ENCODE measurements at regions not wholly inside any gene's neighbourhood (a gene's known extent, or its start where the extent isn't known, plus 50 kb on each side); places are given as distances from the start of the nearest gene placed in this dataset.

DNA sequence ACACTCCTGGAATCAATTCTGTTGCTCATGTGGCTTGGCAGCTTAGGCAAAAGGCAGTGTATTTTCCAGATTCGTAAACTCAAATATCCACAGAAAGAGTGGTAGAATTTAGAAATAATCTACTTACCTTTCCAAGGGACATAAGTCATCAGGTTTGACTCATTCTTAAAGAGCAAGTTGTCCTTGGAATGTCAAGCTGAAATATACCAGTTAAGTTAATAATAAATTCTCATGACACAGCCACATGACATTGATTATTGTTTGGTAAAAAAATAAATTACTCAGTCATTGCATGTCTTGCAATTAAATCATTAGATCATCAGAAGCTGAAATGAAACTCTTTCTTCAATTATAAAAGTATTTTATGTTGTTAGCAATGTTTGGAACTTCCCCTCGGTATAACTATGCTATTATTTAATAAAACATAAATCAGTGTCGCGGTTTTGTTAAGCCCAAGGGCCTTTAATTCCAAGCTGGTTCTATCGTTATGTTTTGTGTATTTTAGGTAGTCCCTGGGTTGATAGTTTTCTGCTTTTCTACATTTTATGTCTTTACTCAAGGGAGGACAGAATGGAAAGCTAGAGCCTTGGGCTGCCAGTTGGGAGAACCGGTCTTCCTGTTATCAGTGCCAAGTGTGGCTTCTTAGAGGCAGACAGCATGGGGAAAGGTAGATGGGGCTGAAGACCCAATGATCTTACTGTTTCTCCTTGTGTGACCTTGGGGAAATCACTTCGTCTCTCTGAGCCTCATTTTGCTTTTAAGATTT lies 79.3 kb upstream of the PRLR start:
- Histone ChIP-seq H3K36me3 (replicated peaks in 1 of 2; ENCODE audit: control insufficient read depth in 1 of 2, insufficient read depth in 2 of 2, low read length in 2 of 2) (no peaks in the 10 kb centered on the region), H3K27me3 (ENCODE audit: control insufficient read depth in 1 of 2, insufficient read depth in 2 of 2, low read length in 2 of 2) (no peaks in the 10 kb centered on the region), H3K79me2 (ENCODE audit: insufficient read depth, low read length) (no peaks in the 10 kb centered on the region), H3K4me2 (ENCODE audit: low read depth, low read length) (no peak overlapping the region), H3K9me3 (ENCODE audit: low read length) (no peaks in the 10 kb centered on the region), H3K4me1 (ENCODE audit: insufficient read depth, low read length) (no peaks in the 10 kb centered on the region), H2AFZ (ENCODE audit: low read length) (no peak overlapping the region), H3K9ac (ENCODE audit: insufficient read depth, low read depth, low read length) (no peak overlapping the region), H3K27ac (ENCODE audit: extremely low read length, insufficient read depth, low read length) (no peak overlapping the region), H4K20me1 (ENCODE audit: insufficient read depth, low read length) (no peaks in the 10 kb centered on the region), H3K4me3 (replicated peaks in 1 of 3; ENCODE audit: insufficient read depth in 1 of 3, low read depth in 2 of 3, low read length in 3 of 3) (no peak overlapping the region)
- intact Hi-C loops (cut with micrococcal nuclease; ENCODE audit: unreplicated experiment): no loop called here
- no peak for FAIRE-seq
- BruUV-seq (replicated peaks): no TSS peak
- no peak for ATAC-seq
- TF ChIP-seq ZNF431 (CRISPR knock-in tag; IDR thresholded peaks at IDR 0.05; ENCODE audit: borderline replicate concordance, low read depth) (no peak), PAWR (CRISPR knock-in tag; IDR thresholded peaks at IDR 0.05; ENCODE audit: borderline replicate concordance) (no peak), ZNF317 (CRISPR knock-in tag; IDR thresholded peaks at IDR 0.05) (no peak), ZNF841 (CRISPR knock-in tag; IDR thresholded peaks at IDR 0.05; ENCODE audit: borderline replicate concordance) (no peak), ISL2 (CRISPR knock-in tag; IDR thresholded peaks at IDR 0.05) (no peak), TBX3 (IDR thresholded peaks at IDR 0.05; ENCODE audit: borderline replicate concordance) (no peak), SP5 (CRISPR knock-in tag; IDR thresholded peaks at IDR 0.05; ENCODE audit: borderline replicate concordance, low read depth) (no peak), ZNF670 (CRISPR knock-in tag; IDR thresholded peaks at IDR 0.05; ENCODE audit: borderline replicate concordance) (no peak), ZNF234 (CRISPR knock-in tag; conservative IDR thresholded peaks at IDR 0.05) (no peak), ZNF354B (CRISPR knock-in tag; IDR thresholded peaks at IDR 0.05) (no peak), FIP1L1 (IDR thresholded peaks at IDR 0.05; ENCODE audit: borderline replicate concordance, insufficient read depth, low read depth, low read length) (no peak), GABPB1 (CRISPR knock-in tag; IDR thresholded peaks at IDR 0.05) (no peak), ZNF549 (CRISPR knock-in tag; IDR thresholded peaks at IDR 0.05) (no peak), ZNF30 (CRISPR knock-in tag; IDR thresholded peaks at IDR 0.05) (no peak), ATM (IDR thresholded peaks at IDR 0.05; ENCODE audit: borderline replicate concordance) (no peak), GLI4 (CRISPR knock-in tag; IDR thresholded peaks at IDR 0.05; ENCODE audit: borderline replicate concordance) (no peak)
- TF ChIP-seq, protein P1, sequence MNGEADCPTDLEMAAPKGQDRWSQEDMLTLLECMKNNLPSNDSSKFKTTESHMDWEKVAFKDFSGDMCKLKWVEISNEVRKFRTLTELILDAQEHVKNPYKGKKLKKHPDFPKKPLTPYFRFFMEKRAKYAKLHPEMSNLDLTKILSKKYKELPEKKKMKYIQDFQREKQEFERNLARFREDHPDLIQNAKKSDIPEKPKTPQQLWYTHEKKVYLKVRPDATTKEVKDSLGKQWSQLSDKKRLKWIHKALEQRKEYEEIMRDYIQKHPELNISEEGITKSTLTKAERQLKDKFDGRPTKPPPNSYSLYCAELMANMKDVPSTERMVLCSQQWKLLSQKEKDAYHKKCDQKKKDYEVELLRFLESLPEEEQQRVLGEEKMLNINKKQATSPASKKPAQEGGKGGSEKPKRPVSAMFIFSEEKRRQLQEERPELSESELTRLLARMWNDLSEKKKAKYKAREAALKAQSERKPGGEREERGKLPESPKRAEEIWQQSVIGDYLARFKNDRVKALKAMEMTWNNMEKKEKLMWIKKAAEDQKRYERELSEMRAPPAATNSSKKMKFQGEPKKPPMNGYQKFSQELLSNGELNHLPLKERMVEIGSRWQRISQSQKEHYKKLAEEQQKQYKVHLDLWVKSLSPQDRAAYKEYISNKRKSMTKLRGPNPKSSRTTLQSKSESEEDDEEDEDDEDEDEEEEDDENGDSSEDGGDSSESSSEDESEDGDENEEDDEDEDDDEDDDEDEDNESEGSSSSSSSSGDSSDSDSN (CRISPR knock-in tag; IDR thresholded peaks at IDR 0.05): no peak
- TF ChIP-seq, protein P2, sequence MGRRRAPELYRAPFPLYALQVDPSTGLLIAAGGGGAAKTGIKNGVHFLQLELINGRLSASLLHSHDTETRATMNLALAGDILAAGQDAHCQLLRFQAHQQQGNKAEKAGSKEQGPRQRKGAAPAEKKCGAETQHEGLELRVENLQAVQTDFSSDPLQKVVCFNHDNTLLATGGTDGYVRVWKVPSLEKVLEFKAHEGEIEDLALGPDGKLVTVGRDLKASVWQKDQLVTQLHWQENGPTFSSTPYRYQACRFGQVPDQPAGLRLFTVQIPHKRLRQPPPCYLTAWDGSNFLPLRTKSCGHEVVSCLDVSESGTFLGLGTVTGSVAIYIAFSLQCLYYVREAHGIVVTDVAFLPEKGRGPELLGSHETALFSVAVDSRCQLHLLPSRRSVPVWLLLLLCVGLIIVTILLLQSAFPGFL (CRISPR knock-in tag; IDR thresholded peaks at IDR 0.05): no peak
- TF ChIP-seq, protein P3, sequence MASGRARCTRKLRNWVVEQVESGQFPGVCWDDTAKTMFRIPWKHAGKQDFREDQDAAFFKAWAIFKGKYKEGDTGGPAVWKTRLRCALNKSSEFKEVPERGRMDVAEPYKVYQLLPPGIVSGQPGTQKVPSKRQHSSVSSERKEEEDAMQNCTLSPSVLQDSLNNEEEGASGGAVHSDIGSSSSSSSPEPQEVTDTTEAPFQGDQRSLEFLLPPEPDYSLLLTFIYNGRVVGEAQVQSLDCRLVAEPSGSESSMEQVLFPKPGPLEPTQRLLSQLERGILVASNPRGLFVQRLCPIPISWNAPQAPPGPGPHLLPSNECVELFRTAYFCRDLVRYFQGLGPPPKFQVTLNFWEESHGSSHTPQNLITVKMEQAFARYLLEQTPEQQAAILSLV (CRISPR knock-in tag; IDR thresholded peaks at IDR 0.05; ENCODE audit: borderline replicate concordance): no peak
- in situ Hi-C loops (cut with HindIII; ENCODE audit: extremely low pct_ligation_motif_present, low pct_unique_long_range_greater_than_20kb): no loop called here
- POLR2A ChIA-PET: no interaction called here
- no peak for DNase-seq (ENCODE audit: low spot score)
- 65% methylated on average over 7 of the region's 7 CpGs for WGBS (ENCODE audit: low lambda C conversion rate)
- CTCF ChIA-PET (ENCODE audit: low intra/inter-chr PET ratio, low total read pairs): no interaction called here

Measured in HepG2 (cell line).